ENCODE measurements at regions not wholly inside any gene's neighbourhood (a gene's known extent, or its start where the extent isn't known, plus 50 kb on each side); places are given as distances from the start of the nearest gene placed in this dataset.

- Histone ChIP-seq H3K9me3 (ENCODE audit: control insufficient read depth, low read depth, low read length) (no peaks in the 10 kb centered on the region), H3K4me3 (ENCODE audit: low read length) (no peak overlapping the region), H3K36me3 (ENCODE audit: control insufficient read depth, low read depth, low read length) (no peaks in the 10 kb centered on the region), H3K4me1 (ENCODE audit: control insufficient read depth, low read depth, low read length) (no peaks in the 10 kb centered on the region), H3K27me3 (ENCODE audit: control insufficient read depth, insufficient read depth, low read length) (no peaks in the 10 kb centered on the region), H3K9ac (ENCODE audit: low read length) (no peak overlapping the region), H3K27ac (ENCODE audit: low read length) (no peak overlapping the region)
Measured at GRCh38 chr20:39458452-39458851, 496.3 kb downstream of the DHX35 start.

- H3K9me3 ChIP-seq (ENCODE audit: control insufficient read depth, low read depth, low read length), result no peaks in the 10 kb centered on the region
- H3K27ac ChIP-seq (ENCODE audit: low read length), result no peak overlapping the region
- H3K4me3 ChIP-seq (ENCODE audit: low read length), result no peak overlapping the region
- no peak overlapping the region for H3K9ac ChIP-seq (ENCODE audit: low read length)
- no peaks in the 10 kb centered on the region for H3K4me1 ChIP-seq (ENCODE audit: control insufficient read depth, low read depth, low read length)
- H3K27me3 ChIP-seq (ENCODE audit: control insufficient read depth, insufficient read depth, low read length), result no peaks in the 10 kb centered on the region
- H3K36me3 ChIP-seq (ENCODE audit: control insufficient read depth, low read depth, low read length), result no peaks in the 10 kb centered on the region
Measured at GRCh38 chr20:39453890-39454289, 491.7 kb downstream of the DHX35 start.

- no peaks in the 10 kb centered on the region for H3K36me3 ChIP-seq (ENCODE audit: control insufficient read depth, low read depth, low read length)
- H3K4me3 ChIP-seq (ENCODE audit: low read length), result no peak overlapping the region
- no peaks in the 10 kb centered on the region for H3K9me3 ChIP-seq (ENCODE audit: control insufficient read depth, low read depth, low read length)
- H3K27ac ChIP-seq (ENCODE audit: low read length), result no peak overlapping the region
- no peak overlapping the region for H3K9ac ChIP-seq (ENCODE audit: low read length)
- no peaks in the 10 kb centered on the region for H3K27me3 ChIP-seq (ENCODE audit: control insufficient read depth, insufficient read depth, low read length)
- H3K4me1 ChIP-seq (ENCODE audit: control insufficient read depth, low read depth, low read length), result no peaks in the 10 kb centered on the region
Measured at GRCh38 chr20:39452583-39453340, 490.6 kb downstream of the DHX35 start.

- no peaks in the 10 kb centered on the region for H3K9me3 ChIP-seq (ENCODE audit: control insufficient read depth, low read depth, low read length)
- no peak overlapping the region for H3K4me3 ChIP-seq (ENCODE audit: low read length)
- no peaks in the 10 kb centered on the region for H3K4me1 ChIP-seq (ENCODE audit: control insufficient read depth, low read depth, low read length)
- no peaks in the 10 kb centered on the region for H3K36me3 ChIP-seq (ENCODE audit: control insufficient read depth, low read depth, low read length)
- no peaks in the 10 kb centered on the region for H3K27me3 ChIP-seq (ENCODE audit: control insufficient read depth, insufficient read depth, low read length)
- no peak overlapping the region for H3K9ac ChIP-seq (ENCODE audit: low read length)
- no peak overlapping the region for H3K27ac ChIP-seq (ENCODE audit: low read length)
Measured at GRCh38 chr20:39451386-39451785, 489.2 kb downstream of the DHX35 start.

GRCh38 chr20:39446397-39446796, 484.3 kb downstream of the DHX35 start:
- no peaks in the 10 kb centered on the region for H3K27me3 ChIP-seq (ENCODE audit: control insufficient read depth, insufficient read depth, low read length)
- no peaks in the 10 kb centered on the region for H3K36me3 ChIP-seq (ENCODE audit: control insufficient read depth, low read depth, low read length)
- H3K27ac ChIP-seq (ENCODE audit: low read length), result no peak overlapping the region
- no peak overlapping the region for H3K9ac ChIP-seq (ENCODE audit: low read length)
- no peaks in the 10 kb centered on the region for H3K4me1 ChIP-seq (ENCODE audit: control insufficient read depth, low read depth, low read length)
- no peak overlapping the region for H3K4me3 ChIP-seq (ENCODE audit: low read length)
- no peaks in the 10 kb centered on the region for H3K9me3 ChIP-seq (ENCODE audit: control insufficient read depth, low read depth, low read length)

GRCh38 chr20:39445095-39445494, 483.0 kb downstream of the DHX35 start:
- Histone ChIP-seq H3K9me3 (ENCODE audit: control insufficient read depth, low read depth, low read length) (no peaks in the 10 kb centered on the region), H3K27me3 (ENCODE audit: control insufficient read depth, insufficient read depth, low read length) (no peaks in the 10 kb centered on the region), H3K9ac (ENCODE audit: low read length) (no peak overlapping the region), H3K27ac (ENCODE audit: low read length) (no peak overlapping the region), H3K36me3 (ENCODE audit: control insufficient read depth, low read depth, low read length) (no peaks in the 10 kb centered on the region), H3K4me3 (ENCODE audit: low read length) (no peak overlapping the region), H3K4me1 (ENCODE audit: control insufficient read depth, low read depth, low read length) (no peaks in the 10 kb centered on the region)

GRCh38 chr20:39433466-39433865, 471.3 kb downstream of the DHX35 start:
- Histone ChIP-seq H3K27ac (ENCODE audit: low read length) (no peak overlapping the region), H3K4me3 (ENCODE audit: low read length) (no peak overlapping the region), H3K27me3 (ENCODE audit: control insufficient read depth, insufficient read depth, low read length) (no peaks in the 10 kb centered on the region)

GRCh38 chr20:39431091-39431880, 469.1 kb downstream of the DHX35 start:
- no peak overlapping the region for H3K27ac ChIP-seq (ENCODE audit: low read length)
- H3K4me1 ChIP-seq (ENCODE audit: control insufficient read depth, low read depth, low read length), result no peaks in the 10 kb centered on the region
- H3K4me3 ChIP-seq (ENCODE audit: low read length), result no peak overlapping the region
- H3K36me3 ChIP-seq (ENCODE audit: control insufficient read depth, low read depth, low read length), result no peaks in the 10 kb centered on the region
- H3K9me3 ChIP-seq (ENCODE audit: control insufficient read depth, low read depth, low read length), result no peaks in the 10 kb centered on the region
- H3K27me3 ChIP-seq (ENCODE audit: control insufficient read depth, insufficient read depth, low read length), result no peaks in the 10 kb centered on the region
- no peak overlapping the region for H3K9ac ChIP-seq (ENCODE audit: low read length)

More at GRCh38 chr20:39433466-39433865, 471.3 kb downstream of the DHX35 start:
- Histone ChIP-seq H3K9me3 (ENCODE audit: control insufficient read depth, low read depth, low read length) (no peaks in the 10 kb centered on the region), H3K9ac (ENCODE audit: low read length) (no peak overlapping the region), H3K36me3 (ENCODE audit: control insufficient read depth, low read depth, low read length) (no peaks in the 10 kb centered on the region), H3K4me1 (ENCODE audit: control insufficient read depth, low read depth, low read length) (no peaks in the 10 kb centered on the region)

GRCh38 chr20:39429726-39430125, 467.6 kb downstream of the DHX35 start:
- no peaks in the 10 kb centered on the region for H3K36me3 ChIP-seq (ENCODE audit: control insufficient read depth, low read depth, low read length)
- no peaks in the 10 kb centered on the region for H3K9me3 ChIP-seq (ENCODE audit: control insufficient read depth, low read depth, low read length)
- no peak overlapping the region for H3K9ac ChIP-seq (ENCODE audit: low read length)
- H3K4me1 ChIP-seq (ENCODE audit: control insufficient read depth, low read depth, low read length), result no peaks in the 10 kb centered on the region
- H3K27ac ChIP-seq (ENCODE audit: low read length), result no peak overlapping the region
- H3K4me3 ChIP-seq (ENCODE audit: low read length), result no peak overlapping the region
- H3K27me3 ChIP-seq (ENCODE audit: control insufficient read depth, insufficient read depth, low read length), result no peaks in the 10 kb centered on the region

GRCh38 chr20:39424962-39425678, 463.0 kb downstream of the DHX35 start:
- H3K9ac ChIP-seq (ENCODE audit: low read length), result no peak overlapping the region
- no peak overlapping the region for H3K4me3 ChIP-seq (ENCODE audit: low read length)
- H3K9me3 ChIP-seq (ENCODE audit: control insufficient read depth, low read depth, low read length), result no peaks in the 10 kb centered on the region
- H3K4me1 ChIP-seq (ENCODE audit: control insufficient read depth, low read depth, low read length), result no peaks in the 10 kb centered on the region
- H3K27me3 ChIP-seq (ENCODE audit: control insufficient read depth, insufficient read depth, low read length), result no peaks in the 10 kb centered on the region
- H3K27ac ChIP-seq (ENCODE audit: low read length), result no peak overlapping the region
- no peaks in the 10 kb centered on the region for H3K36me3 ChIP-seq (ENCODE audit: control insufficient read depth, low read depth, low read length)

- H3K9ac ChIP-seq (ENCODE audit: low read length), result no peak overlapping the region
- H3K4me3 ChIP-seq (ENCODE audit: low read length), result no peak overlapping the region
Measured at GRCh38 chr20:39421571-39422105, 459.5 kb downstream of the DHX35 start.

More at GRCh38 chr20:39421571-39422105, 459.5 kb downstream of the DHX35 start:
- Histone ChIP-seq H3K9me3 (ENCODE audit: control insufficient read depth, low read depth, low read length) (no peaks in the 10 kb centered on the region), H3K27me3 (ENCODE audit: control insufficient read depth, insufficient read depth, low read length) (no peaks in the 10 kb centered on the region), H3K4me1 (ENCODE audit: control insufficient read depth, low read depth, low read length) (no peaks in the 10 kb centered on the region), H3K36me3 (ENCODE audit: control insufficient read depth, low read depth, low read length) (no peaks in the 10 kb centered on the region), H3K27ac (ENCODE audit: low read length) (no peak overlapping the region)
